ENCODE measurements at regions not wholly inside any gene's neighbourhood (a gene's known extent, or its start where the extent isn't known, plus 50 kb on each side); places are given as distances from the start of the nearest gene placed in this dataset.

DNA sequence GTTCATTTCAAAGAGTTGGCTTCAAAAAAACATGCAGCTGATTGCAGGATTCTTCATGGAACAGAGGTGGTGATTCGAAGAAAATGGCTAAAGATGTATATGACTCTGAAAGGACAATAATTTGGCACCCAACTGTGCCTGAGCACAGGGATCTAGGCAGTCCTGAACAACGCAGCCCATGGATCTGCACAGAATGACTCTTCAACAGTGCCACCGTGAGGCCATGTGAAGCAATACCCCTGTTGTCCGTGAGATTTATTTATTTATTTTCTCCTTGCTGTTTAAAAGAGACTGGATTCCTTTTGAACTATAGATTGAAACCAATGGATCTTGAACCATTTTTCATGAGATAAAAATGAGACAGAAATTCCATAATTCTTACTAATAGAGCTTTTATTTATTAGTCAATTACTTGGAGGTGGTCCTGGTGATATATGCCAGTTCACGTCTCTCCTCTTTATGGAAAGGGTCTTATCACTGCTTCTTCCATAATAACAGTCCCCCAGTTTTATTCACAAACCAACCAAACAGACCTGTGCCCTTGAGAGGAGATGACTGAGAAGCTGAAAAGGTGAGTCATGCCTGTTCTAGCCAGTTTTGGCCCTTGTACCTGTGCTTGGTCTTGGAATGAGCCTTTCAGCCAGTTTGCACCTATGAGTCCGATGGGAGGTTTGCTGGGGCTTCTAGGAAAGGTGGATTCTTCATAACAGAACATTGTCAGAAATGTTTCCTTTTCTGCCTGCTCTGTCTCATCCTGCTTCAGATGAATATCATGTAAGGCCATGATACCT lies 1598.3 kb downstream of the AACS start:
- Histone ChIP-seq H3K27me3 (ENCODE audit: control insufficient read depth, insufficient read depth, low read length) (no peaks in the 10 kb centered on the region), H3K36me3 (ENCODE audit: control insufficient read depth in 2 of 3, insufficient read depth in 3 of 3, low read length in 3 of 3) (no peaks in the 10 kb centered on the region), H3K4me1 (ENCODE audit: control insufficient read depth in 2 of 3, insufficient read depth in 2 of 3, low read depth in 1 of 3, low read length in 3 of 3) (no peaks in the 10 kb centered on the region), H3K4me3 (ENCODE audit: low read length in 3 of 3) (no peak overlapping the region), H3K9ac (ENCODE audit: low read length in 3 of 3) (no peak overlapping the region), H3K9me3 (ENCODE audit: control insufficient read depth in 2 of 3, insufficient read depth in 1 of 3, low read length in 3 of 3) (peaks cover 0 to 6% (median 0%) of the 10 kb centered on the region in 3 donors), H3K27ac (ENCODE audit: low read depth in 2 of 2, low read length in 2 of 2) (no peak overlapping the region)
- intact Hi-C loops (cut with DNase I), result no loop called here
- TF ChIP-seq, protein P1, sequence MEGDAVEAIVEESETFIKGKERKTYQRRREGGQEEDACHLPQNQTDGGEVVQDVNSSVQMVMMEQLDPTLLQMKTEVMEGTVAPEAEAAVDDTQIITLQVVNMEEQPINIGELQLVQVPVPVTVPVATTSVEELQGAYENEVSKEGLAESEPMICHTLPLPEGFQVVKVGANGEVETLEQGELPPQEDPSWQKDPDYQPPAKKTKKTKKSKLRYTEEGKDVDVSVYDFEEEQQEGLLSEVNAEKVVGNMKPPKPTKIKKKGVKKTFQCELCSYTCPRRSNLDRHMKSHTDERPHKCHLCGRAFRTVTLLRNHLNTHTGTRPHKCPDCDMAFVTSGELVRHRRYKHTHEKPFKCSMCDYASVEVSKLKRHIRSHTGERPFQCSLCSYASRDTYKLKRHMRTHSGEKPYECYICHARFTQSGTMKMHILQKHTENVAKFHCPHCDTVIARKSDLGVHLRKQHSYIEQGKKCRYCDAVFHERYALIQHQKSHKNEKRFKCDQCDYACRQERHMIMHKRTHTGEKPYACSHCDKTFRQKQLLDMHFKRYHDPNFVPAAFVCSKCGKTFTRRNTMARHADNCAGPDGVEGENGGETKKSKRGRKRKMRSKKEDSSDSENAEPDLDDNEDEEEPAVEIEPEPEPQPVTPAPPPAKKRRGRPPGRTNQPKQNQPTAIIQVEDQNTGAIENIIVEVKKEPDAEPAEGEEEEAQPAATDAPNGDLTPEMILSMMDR (IDR thresholded peaks at IDR 0.05; ENCODE audit: borderline replicate concordance, extremely low read depth, insufficient read depth), result no peak
- no peak for FAIRE-seq
- DNase-seq, result peak in 1 of 5 donors; percentile 9

DNA sequence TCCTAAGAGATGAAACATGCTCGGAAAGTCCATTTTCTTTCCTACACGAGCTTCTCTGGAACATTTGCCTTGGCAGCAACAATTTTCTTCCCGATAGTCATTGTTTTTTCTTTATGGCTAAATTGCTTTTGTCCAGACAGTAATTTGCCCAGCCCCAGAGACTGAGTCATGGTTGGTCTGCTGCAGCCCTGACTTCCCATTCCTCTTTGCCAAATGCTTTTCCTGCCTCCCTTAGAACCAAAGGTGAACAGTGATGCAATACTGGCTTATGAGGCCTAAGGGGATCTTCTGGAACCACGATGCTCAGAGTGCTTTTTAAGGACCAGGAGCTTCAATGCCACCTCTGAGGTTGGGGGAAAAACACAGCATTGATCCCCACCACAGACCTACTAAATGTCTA lies 1599.6 kb upstream of the TMEM132C start:
- TF ChIP-seq, protein P1 (IDR thresholded peaks at IDR 0.05; ENCODE audit: borderline replicate concordance, extremely low read depth, insufficient read depth), result no peak
- peaks cover 0 to 3% (median 0%) of the 10 kb centered on the region in 3 donors for H3K9me3 ChIP-seq (ENCODE audit: control insufficient read depth in 2 of 3, insufficient read depth in 1 of 3, low read length in 3 of 3)
- H3K9ac ChIP-seq (ENCODE audit: low read length in 3 of 3), result no peak overlapping the region
- no peak overlapping the region for H3K27ac ChIP-seq (ENCODE audit: low read depth in 2 of 2, low read length in 2 of 2)
- no peak for DNase-seq
- no peaks in the 10 kb centered on the region for H3K4me1 ChIP-seq (ENCODE audit: control insufficient read depth in 2 of 3, insufficient read depth in 2 of 3, low read depth in 1 of 3, low read length in 3 of 3)
- no peak for FAIRE-seq
- H3K4me3 ChIP-seq (ENCODE audit: low read length in 3 of 3), result no peak overlapping the region
- H3K27me3 ChIP-seq (ENCODE audit: control insufficient read depth, insufficient read depth, low read length), result no peaks in the 10 kb centered on the region
- intact Hi-C loops (cut with DNase I), result no loop called here
- H3K36me3 ChIP-seq (ENCODE audit: control insufficient read depth in 2 of 3, insufficient read depth in 3 of 3, low read length in 3 of 3), result no peaks in the 10 kb centered on the region

- Histone ChIP-seq H3K27me3 (ENCODE audit: control insufficient read depth, insufficient read depth, low read length) (no peaks in the 10 kb centered on the region), H3K27ac (ENCODE audit: low read depth in 2 of 2, low read length in 2 of 2) (no peak overlapping the region), H3K9ac (ENCODE audit: low read length in 3 of 3) (no peak overlapping the region), H3K9me3 (ENCODE audit: control insufficient read depth in 2 of 3, insufficient read depth in 1 of 3, low read length in 3 of 3) (no peaks in the 10 kb centered on the region), H3K4me1 (ENCODE audit: control insufficient read depth in 2 of 3, insufficient read depth in 2 of 3, low read depth in 1 of 3, low read length in 3 of 3) (no peaks in the 10 kb centered on the region), H3K4me3 (ENCODE audit: low read length in 3 of 3) (no peak overlapping the region), H3K36me3 (ENCODE audit: control insufficient read depth in 2 of 3, insufficient read depth in 3 of 3, low read length in 3 of 3) (no peaks in the 10 kb centered on the region)
- TF ChIP-seq, protein P1 (IDR thresholded peaks at IDR 0.05; ENCODE audit: borderline replicate concordance, extremely low read depth, insufficient read depth), result no peak
- FAIRE-seq (no peak), DNase-seq (no peak)
- intact Hi-C loops (cut with DNase I), result no loop called here
Measured at GRCh38 chr12:126668538-126668937, 1598.4 kb upstream of the TMEM132C start.
